Embryonic facial prominence (tissue), 1 donor: ENCODE measurements at regions not wholly inside any gene's neighbourhood (a gene's known extent, or its start where the extent isn't known, plus 50 kb on each side); places are given as distances from the start of the nearest gene placed in this dataset.

Experiments used
- DNase-seq: peaks from one replicate; pipeline ENCODE4 v3.0.0-alpha.2; 2016; ENCODE audit errors: extremely low spot score

DNA sequence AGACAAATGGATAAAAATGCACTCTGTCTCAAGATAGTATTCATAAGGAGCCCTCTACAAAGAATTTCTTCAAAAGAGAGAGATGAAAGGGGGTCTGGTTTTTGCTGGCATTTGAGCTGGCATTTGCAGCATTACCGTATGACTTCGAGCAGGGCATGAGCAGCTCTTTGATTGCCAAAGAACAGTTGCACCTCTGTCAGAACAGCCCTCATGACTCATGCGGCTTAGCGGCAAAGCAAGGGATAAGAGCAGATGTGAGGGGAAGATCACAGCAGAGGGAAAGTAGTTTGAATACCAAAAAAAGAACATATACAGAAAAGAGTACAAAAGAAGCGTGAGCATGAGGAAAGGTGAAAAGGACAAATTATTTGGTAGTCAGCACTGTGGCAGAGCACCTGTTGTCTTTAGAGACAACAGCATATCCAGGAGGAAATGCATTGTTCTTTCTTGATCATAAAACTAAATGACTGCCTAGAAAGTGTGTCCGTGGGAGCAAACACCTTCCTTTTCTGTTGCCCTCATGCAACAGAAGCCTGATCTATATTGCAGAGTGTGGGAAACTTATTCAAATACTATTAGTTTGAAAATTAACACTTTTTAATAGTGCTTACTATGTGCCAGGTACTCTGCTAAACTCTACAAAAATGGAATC lies 80.5 kb upstream of the SLC24A5 start:
- no peak for DNase-seq

DNA sequence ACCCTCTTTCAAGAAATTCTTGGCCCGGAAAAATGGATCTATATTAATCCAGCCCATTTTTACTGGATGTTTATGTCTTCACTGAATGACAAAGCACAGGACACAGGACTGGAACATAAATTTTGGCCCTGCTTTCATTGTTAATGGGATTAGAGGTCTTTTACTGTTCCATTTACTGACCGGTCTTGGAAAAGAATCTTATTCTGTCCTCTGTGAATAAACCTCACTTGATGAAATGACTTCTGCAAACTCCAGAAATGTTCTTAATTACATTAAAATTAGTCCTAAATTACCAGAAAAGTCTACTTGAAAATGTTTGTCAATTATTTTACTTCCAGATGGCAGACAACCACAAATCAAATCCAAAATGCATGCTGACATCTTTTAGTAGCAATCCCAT lies 79.3 kb upstream of the SLC24A5 start:
- no peak for DNase-seq

- no peak for DNase-seq
Measured at GRCh38 chr15:48046813-48047438, 73.9 kb upstream of the SLC24A5 start.

GRCh38 chr15:48049736-48050135 lies 71.1 kb upstream of the SLC24A5 start:
- DNase-seq: no peak

GRCh38 chr15:48052946-48053345 lies 67.8 kb upstream of the SLC24A5 start:
- no peak for DNase-seq

DNA sequence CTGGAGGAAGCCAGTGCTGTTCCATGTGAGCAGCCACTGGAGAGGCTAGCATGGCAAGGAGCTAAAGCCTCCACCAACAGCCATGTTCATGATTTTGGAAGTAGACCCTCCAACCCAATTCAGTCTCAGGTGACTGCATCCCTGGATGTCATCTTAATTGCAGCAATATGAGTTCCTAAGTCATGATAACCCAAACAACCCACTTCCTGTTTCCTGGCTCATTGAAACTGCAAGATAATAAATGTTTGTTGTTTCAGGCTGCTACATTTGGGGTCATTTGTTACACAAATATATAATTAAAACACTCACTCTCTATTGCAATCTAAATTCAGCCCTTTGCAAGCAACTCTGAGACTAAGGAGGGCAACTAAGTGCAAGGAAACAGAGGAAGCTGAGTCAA lies 62.4 kb upstream of the SLC24A5 start:
- no peak for DNase-seq

DNA sequence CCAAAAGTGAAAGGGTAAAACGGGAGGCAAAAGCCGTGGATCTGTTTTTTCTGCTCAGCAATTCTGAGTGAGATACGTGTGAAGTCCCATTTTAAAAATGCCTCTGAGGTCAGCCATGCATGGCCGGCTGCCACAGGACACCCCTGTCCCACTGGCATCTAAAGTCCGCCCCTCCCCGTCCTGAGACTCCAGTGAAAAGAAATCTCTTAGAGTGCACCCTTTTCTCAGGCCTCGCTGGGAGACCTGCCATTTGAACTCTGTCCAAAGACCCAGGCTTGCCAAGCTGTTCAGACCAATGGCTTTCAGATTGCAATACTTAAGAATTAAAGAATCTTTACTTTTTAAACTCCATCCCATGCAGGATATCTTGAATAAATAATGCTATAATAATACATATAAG lies 61.0 kb upstream of the SLC24A5 start:
- DNase-seq: no peak

DNA sequence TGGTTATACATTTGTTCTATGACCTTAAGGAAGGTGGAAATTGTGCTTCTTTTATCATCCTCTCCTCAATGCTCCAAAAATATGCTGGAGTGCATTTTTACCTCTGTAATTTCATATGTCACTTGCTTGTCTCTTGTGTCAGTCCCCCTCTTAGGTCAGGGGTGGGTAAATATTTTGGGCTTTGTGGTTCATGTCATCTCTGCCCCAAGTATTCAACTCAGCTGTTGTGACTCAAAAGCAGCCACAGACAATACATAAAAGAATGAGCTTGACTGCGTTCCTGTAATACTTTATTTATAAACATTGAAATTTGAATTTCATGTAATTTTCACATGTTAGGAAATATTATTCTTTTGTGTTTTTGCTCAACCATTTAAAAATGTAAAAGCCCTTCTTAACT lies 60.4 kb upstream of the SLC24A5 start:
- DNase-seq: no peak

DNA sequence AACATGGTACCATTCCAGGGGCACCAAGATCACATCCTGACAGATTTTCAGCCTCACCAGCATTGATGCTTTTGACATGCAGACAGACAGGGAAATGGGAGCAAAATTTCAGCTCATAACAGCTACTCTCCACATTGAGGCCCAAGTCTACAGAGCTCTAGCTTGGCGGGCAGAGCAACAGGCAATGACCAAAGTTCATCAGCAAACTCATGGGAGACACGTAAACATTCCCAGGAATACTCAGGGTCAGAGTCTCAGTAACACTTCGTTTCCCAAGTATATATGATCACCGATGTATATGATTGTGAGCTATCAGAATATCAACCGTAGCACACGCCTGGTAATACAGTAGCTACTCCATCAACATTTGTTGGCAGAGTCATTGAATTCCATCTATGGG lies 59.2 kb upstream of the SLC24A5 start:
- DNase-seq: no peak

DNA sequence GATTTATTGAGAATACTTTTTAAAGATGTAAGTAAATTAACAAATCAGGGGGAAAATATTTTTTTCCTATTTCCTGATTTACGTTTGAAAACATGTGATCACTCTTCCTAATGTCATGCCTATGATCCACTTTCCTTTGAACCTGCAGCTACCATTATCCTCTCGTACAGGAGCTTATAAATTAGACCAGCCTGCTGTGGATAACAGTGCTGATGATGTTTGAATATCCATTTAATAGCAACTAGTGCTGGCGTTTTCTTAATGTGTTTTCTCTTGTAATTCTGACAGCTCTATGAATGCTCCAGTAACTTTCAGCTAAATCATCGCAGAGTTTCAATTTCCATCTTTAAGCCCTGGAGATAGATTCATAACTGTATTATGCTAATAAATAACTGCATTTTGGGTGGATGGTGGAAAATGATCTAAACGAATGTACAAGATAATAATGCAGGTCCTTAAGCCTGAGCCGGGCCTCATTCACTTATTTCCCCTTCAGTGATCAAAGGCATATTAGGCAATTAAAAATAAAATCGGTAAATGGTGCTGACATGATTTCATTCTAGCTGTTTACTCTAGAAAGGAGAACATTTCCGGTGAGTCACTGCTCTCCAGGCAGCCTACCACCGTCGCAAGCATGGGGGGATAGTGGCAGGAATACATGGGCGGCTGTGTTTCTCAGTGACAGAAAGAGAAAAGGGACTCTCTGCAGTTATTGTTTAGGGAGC lies 58.5 kb upstream of the SLC24A5 start:
- no peak for DNase-seq

DNA sequence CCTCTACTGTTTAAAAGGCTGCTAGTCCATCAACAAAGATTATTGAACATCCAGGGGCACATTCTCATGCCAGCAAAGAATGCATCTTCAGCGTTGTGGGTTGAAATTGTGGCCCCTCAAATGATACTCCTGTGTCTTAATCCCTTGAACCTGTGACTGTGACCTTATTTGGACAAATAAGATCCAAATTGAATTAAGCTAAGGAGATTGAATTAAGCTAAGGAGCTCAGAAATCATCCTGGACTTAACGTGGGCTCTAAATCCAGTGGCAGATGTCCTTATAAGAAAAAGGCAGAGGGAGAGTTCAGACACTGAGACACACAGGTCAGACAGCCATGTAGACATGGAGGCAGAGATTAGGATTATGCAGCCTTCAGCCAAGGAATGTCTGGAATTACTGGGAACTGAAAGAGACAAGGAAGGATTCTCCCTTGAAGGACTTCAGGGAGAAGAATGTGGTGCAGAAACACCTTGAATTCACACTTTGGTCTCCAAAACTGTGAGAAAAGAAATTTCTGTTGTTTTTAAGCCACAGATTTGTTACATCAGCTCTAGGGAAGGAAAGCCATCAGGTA lies 57.3 kb upstream of the SLC24A5 start:
- no peak for DNase-seq

- no peak for DNase-seq
Measured at GRCh38 chr15:48064421-48064820, 56.4 kb upstream of the SLC24A5 start.

DNA sequence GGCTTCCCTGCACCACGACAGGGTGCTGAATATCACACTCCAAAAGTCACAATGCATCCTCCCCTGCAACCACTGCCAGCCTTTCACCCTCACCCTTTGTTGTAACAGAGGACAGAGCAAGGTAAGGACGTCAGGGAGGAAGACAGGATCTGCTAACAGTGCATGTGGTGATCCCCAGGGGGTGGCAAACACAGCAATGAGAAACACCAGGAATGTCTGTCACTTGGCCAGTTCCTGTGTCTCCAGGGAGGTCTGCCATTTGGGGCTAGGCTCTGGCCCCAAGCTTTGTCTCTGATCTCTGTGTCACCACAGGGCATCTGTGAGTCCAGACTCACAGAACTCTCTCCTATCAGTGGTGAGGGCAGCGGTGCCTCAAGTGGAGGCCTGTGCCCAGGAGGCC lies 54.3 kb upstream of the SLC24A5 start:
- no peak for DNase-seq
